ENCODE measurements at regions not wholly inside any gene's neighbourhood (a gene's known extent, or its start where the extent isn't known, plus 50 kb on each side); places are given as distances from the start of the nearest gene placed in this dataset.

- TF ChIP-seq CTCF (IDR thresholded peaks at IDR 0.05; ENCODE audit: low read depth, low read length) (no peak), MAX (IDR thresholded peaks at IDR 0.05; ENCODE audit: low read depth, low read length) (no peak), POLR2A (IDR thresholded peaks at IDR 0.05; ENCODE audit: extremely low read depth, insufficient read length) (no peak), MYC (IDR thresholded peaks at IDR 0.05; ENCODE audit: low read depth, low read length) (no peak)
Measured at GRCh38 chr2:100754951-100755350, 65.0 kb upstream of the NPAS2 start.

Measured in NB4 (cell line).